ENCODE measurements at regions not wholly inside any gene's neighbourhood (a gene's known extent, or its start where the extent isn't known, plus 50 kb on each side); places are given as distances from the start of the nearest gene placed in this dataset.

- no peak for TF ChIP-seq CTCF (IDR thresholded peaks at IDR 0.05; ENCODE audit: low read depth, low read length, missing control alignments)
- H3K4me3 ChIP-seq (ENCODE audit: low read depth, low read length) = no peak overlapping the region
- no peak for DNase-seq (ENCODE audit: low read depth)
Measured at GRCh38 chr5:98593418-98593817, 180.0 kb upstream of the RGMB start.

GRCh38 chr5:98594098-98594497 is 179.4 kb upstream of the RGMB start:
- no peak for TF ChIP-seq CTCF (IDR thresholded peaks at IDR 0.05; ENCODE audit: low read depth, low read length, missing control alignments)
- H3K4me3 ChIP-seq (ENCODE audit: low read depth, low read length) = no peak overlapping the region
- no peak for DNase-seq (ENCODE audit: low read depth)

- no peak for DNase-seq (ENCODE audit: low read depth)
- no peak overlapping the region for H3K4me3 ChIP-seq (ENCODE audit: low read depth, low read length)
- no peak for TF ChIP-seq CTCF (IDR thresholded peaks at IDR 0.05; ENCODE audit: low read depth, low read length, missing control alignments)
Measured at GRCh38 chr5:98599016-98599415, 174.4 kb upstream of the RGMB start.

- DNase-seq (ENCODE audit: low read depth) = no peak
- H3K4me3 ChIP-seq (ENCODE audit: low read depth, low read length) = no peak overlapping the region
- no peak for TF ChIP-seq CTCF (IDR thresholded peaks at IDR 0.05; ENCODE audit: low read depth, low read length, missing control alignments)
Measured at GRCh38 chr5:98602534-98603112, 170.8 kb upstream of the RGMB start.

GRCh38 chr5:98603456-98603855 is 170.0 kb upstream of the RGMB start:
- no peak for TF ChIP-seq CTCF (IDR thresholded peaks at IDR 0.05; ENCODE audit: low read depth, low read length, missing control alignments)
- no peak for DNase-seq (ENCODE audit: low read depth)
- H3K4me3 ChIP-seq (ENCODE audit: low read depth, low read length) = no peak overlapping the region

- no peak overlapping the region for H3K4me3 ChIP-seq (ENCODE audit: low read depth, low read length)
- no peak for DNase-seq (ENCODE audit: low read depth)
Measured at GRCh38 chr5:98604301-98604700, 169.2 kb upstream of the RGMB start.

More at GRCh38 chr5:98604301-98604700, 169.2 kb upstream of the RGMB start:
- TF ChIP-seq CTCF (IDR thresholded peaks at IDR 0.05; ENCODE audit: low read depth, low read length, missing control alignments) = no peak

Measured in GM12864 (cell line).